ENCODE measurements at regions not wholly inside any gene's neighbourhood (a gene's known extent, or its start where the extent isn't known, plus 50 kb on each side); places are given as distances from the start of the nearest gene placed in this dataset.

GRCh38 chr15:88399021-88399685, 68.0 kb downstream of the MRPL46 start:
- no peak for DNase-seq
- no peaks in the 10 kb centered on the region for H3K27me3 ChIP-seq
- no peak overlapping the region for H3K4me3 ChIP-seq
- no peaks in the 10 kb centered on the region for H3K9me3 ChIP-seq
- H3K4me1 ChIP-seq, result peaks cover 0 to 3% of the 10 kb centered on the region in 2 donors
- intact Hi-C loops (cut with DNase I; ENCODE audit: low total_unique reads), result no loop called here
- H3K36me3 ChIP-seq, result no peaks in the 10 kb centered on the region
- TF ChIP-seq, protein P1, sequence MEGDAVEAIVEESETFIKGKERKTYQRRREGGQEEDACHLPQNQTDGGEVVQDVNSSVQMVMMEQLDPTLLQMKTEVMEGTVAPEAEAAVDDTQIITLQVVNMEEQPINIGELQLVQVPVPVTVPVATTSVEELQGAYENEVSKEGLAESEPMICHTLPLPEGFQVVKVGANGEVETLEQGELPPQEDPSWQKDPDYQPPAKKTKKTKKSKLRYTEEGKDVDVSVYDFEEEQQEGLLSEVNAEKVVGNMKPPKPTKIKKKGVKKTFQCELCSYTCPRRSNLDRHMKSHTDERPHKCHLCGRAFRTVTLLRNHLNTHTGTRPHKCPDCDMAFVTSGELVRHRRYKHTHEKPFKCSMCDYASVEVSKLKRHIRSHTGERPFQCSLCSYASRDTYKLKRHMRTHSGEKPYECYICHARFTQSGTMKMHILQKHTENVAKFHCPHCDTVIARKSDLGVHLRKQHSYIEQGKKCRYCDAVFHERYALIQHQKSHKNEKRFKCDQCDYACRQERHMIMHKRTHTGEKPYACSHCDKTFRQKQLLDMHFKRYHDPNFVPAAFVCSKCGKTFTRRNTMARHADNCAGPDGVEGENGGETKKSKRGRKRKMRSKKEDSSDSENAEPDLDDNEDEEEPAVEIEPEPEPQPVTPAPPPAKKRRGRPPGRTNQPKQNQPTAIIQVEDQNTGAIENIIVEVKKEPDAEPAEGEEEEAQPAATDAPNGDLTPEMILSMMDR (IDR thresholded peaks at IDR 0.05), result no peak
- no peak for TF ChIP-seq POLR2A (IDR thresholded peaks at IDR 0.05)
- no peak overlapping the region for H3K27ac ChIP-seq

DNA sequence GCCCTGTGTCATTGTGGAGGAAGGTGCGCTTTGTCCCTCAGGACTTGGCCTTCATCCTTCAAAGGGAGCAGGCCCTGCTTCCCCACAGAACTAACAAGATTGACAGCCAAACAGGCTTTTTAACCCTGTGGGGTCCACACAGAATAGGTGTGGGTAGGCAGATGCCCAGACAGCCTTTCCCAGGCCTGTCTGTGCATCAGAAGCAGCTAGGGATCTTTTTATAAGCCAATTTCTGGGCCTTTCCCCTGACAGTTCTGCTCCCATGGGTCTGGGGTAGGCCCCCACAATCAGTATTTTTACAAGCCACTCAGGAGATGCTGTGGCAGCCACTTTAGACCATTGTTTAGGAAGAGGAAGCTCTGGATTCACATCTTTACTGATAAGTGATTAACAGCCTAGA, 69.2 kb downstream of the MRPL46 start:
- peaks cover 0 to 3% of the 10 kb centered on the region in 2 donors for H3K4me1 ChIP-seq
- H3K27ac ChIP-seq, result no peak overlapping the region
- intact Hi-C loops (cut with DNase I; ENCODE audit: low total_unique reads), result no loop called here
- H3K4me3 ChIP-seq, result no peak overlapping the region
- H3K27me3 ChIP-seq, result no peaks in the 10 kb centered on the region
- no peaks in the 10 kb centered on the region for H3K9me3 ChIP-seq
- no peak for DNase-seq
- TF ChIP-seq, protein P1 (IDR thresholded peaks at IDR 0.05), result no peak
- no peak for TF ChIP-seq POLR2A (IDR thresholded peaks at IDR 0.05)
- H3K36me3 ChIP-seq, result no peaks in the 10 kb centered on the region

DNA sequence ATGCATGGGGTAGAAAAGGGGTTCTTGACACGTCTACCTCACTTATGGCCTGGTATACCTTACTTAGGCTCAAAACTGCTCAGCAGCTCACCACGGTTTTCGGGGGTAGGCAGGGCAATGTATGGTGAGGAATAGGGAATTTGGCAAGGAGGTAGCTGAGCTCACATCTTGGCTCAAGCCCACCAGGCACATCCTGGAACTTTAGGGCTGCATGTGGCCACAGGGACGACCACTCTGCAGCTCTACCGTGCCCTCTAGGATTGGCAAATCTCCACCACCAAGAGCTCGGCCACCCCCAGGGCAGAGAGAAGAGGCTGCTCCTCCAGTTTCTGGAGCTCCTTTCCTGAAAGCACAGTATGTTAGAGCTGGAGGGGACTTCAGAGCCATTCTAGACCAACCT, 69.7 kb downstream of the MRPL46 start:
- Histone ChIP-seq H3K4me3 (no peak overlapping the region), H3K9me3 (no peaks in the 10 kb centered on the region), H3K27ac (no peak overlapping the region), H3K4me1 (peaks cover 0 to 3% of the 10 kb centered on the region in 2 donors), H3K36me3 (no peaks in the 10 kb centered on the region), H3K27me3 (no peaks in the 10 kb centered on the region)
- no peak for DNase-seq
- intact Hi-C loops (cut with DNase I; ENCODE audit: low total_unique reads), result no loop called here
- TF ChIP-seq POLR2A (IDR thresholded peaks at IDR 0.05), result no peak
- TF ChIP-seq, protein P1 (IDR thresholded peaks at IDR 0.05), result no peak

DNA sequence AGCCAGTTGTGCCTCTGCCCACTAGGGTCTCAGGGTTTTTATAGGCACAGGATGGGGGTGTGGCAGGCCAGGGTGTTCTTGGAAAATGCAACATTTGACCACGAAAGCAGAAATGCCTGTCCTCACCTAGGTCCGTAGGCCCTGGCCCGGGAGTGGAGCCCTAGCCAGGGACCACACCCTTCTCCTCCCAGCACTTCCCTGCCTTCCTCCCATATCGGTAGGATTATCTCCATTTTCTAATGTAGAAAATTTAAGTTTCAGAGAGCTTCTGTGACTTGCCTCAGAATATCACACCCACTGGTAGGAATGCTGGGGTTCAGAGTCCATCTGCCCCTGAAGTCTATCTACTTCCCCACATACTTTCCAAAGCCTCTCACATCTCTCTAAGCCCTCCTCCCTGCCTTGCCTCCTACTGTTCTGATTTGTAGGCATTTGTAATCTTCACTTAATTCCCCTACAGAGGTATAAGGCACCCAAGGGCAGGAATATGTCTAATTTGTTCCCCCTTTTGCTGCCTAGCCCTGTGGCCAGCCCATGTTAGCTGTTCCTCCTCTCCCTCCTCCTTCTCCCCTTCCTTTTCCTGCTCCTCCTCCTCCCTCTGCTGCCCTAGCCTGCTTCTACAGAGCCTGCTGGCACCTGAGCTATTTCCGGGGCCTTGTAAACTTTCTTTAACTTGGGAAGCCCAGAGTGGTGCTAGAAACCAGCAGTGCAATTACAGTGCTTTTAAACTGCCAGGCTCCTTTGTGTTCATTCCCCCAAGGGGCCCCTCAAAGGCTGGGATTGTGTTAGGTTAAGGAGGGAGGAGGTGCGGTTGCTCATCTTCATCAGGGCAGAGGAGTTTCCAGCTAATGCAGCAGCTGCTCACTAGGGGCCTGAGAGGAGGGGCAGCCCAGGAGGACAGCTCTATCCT, 71.1 kb downstream of the MRPL46 start:
- H3K4me1 ChIP-seq, result no peaks in the 10 kb centered on the region
- peak overlapping the region in 1 of 2 donors; percentile 58 for H3K27ac ChIP-seq
- intact Hi-C loops (cut with DNase I; ENCODE audit: low total_unique reads), result no loop called here
- TF ChIP-seq, protein P1 (IDR thresholded peaks at IDR 0.05), result no peak
- no peak for TF ChIP-seq POLR2A (IDR thresholded peaks at IDR 0.05)
- no peak overlapping the region for H3K4me3 ChIP-seq
- H3K27me3 ChIP-seq, result no peaks in the 10 kb centered on the region
- no peak for DNase-seq
- H3K9me3 ChIP-seq, result no peaks in the 10 kb centered on the region
- H3K36me3 ChIP-seq, result no peaks in the 10 kb centered on the region

DNA sequence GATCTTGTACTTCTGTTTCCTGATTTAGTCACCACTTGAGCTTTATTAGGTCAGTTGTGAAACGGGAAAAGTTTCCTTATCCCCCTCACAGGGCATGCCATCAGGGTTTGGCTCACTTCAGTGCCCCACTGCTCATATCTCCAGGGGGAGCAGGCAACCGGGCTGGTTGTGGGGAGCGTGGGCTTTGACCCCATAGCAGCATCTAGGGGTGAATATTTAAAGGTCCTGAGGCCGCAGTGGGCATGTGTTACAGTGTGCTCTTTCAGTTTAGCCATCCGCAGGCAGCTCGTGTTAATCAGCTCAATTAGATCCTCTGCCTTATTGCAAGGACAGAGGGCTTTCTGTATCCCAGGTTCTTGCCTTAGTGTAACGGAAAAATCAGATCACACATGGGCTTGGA, 71.9 kb downstream of the MRPL46 start:
- no peak for DNase-seq
- Histone ChIP-seq H3K36me3 (no peaks in the 10 kb centered on the region), H3K9me3 (no peaks in the 10 kb centered on the region), H3K27ac (peak overlapping the region; percentile 40 to 58), H3K27me3 (no peaks in the 10 kb centered on the region), H3K4me1 (no peaks in the 10 kb centered on the region), H3K4me3 (no peak overlapping the region)
- TF ChIP-seq POLR2A (IDR thresholded peaks at IDR 0.05), result no peak
- TF ChIP-seq, protein P1 (IDR thresholded peaks at IDR 0.05), result no peak
- intact Hi-C loops (cut with DNase I; ENCODE audit: low total_unique reads), result no loop called here
